IMR-90 (cell line): ENCODE measurements at regions not wholly inside any gene's neighbourhood (a gene's known extent, or its start where the extent isn't known, plus 50 kb on each side); places are given as distances from the start of the nearest gene placed in this dataset.

ENCODE experiments used
- BHLHE40 ChIP-seq: fragments of 150-350 bp; IDR thresholded peaks from 2 replicates; pipeline ENCODE4 v1.6.1; 2016; ENCODE audit warnings: mild to moderate bottlenecking, low read depth, low read length
- CTCF ChIP-seq: conservative IDR thresholded peaks from 2 replicates; pipeline ENCODE4 v1.5.1; 2012; ENCODE audit warnings: mild to moderate bottlenecking, low read depth, low read length, improper control_type of control experiment
- ELK1 ChIP-seq: fragments of 150-350 bp; IDR thresholded peaks from 2 replicates; pipeline ENCODE4 v1.6.1; 2016; ENCODE audit warnings: low read depth, mild to moderate bottlenecking, low read length, moderate library complexity, borderline replicate concordance
- FOS ChIP-seq: fragments of 150-350 bp; IDR thresholded peaks from 2 replicates; pipeline ENCODE4 v1.6.1; 2016; ENCODE audit warnings: low read depth, low read length
- POLR2A ChIP-seq: IDR thresholded peaks from 2 replicates; pipeline ENCODE4 v1.6.1; 2012; ENCODE audit warnings: mild to moderate bottlenecking, low read depth, low read length
- RAD21 ChIP-seq: IDR thresholded peaks from 2 replicates; pipeline ENCODE4 v1.6.1; 2012; ENCODE audit warnings: low read length, improper control_type of control experiment
- RFX5 ChIP-seq: IDR thresholded peaks from 2 replicates; pipeline ENCODE4 v1.8.0; 2012; ENCODE audit warnings: low read depth, mild to moderate bottlenecking, low read length, moderate library complexity
- SMC3 ChIP-seq: fragments of 150-350 bp; IDR thresholded peaks from 2 replicates; pipeline ENCODE4 v1.6.1; 2016; ENCODE audit warnings: low read depth, mild to moderate bottlenecking, antibody characterized with exemption, low read length, moderate library complexity

GRCh38 chr3:80263260-80263659 lies 495.5 kb upstream of the ROBO1 start:
- TF ChIP-seq CTCF (no peak), FOS (no peak), POLR2A (no peak), RAD21 (no peak), RFX5 (no peak), SMC3 (no peak), ELK1 (no peak), BHLHE40 (no peak)
